NCI-H2081 (cell line): ENCODE measurements at regions not wholly inside any gene's neighbourhood (a gene's known extent, or its start where the extent isn't known, plus 50 kb on each side); places are given as distances from the start of the nearest gene placed in this dataset.
"Not testable (repeated sequence)": the region's sequence is repeated elsewhere in the genome, so short reads cannot be mapped to it uniquely, and the experiment has no call there.

ENCODE experiments used
- DNase-seq, 2 experiments: peaks; one replicate each; lab custom pipeline; 2025; lab: John Stamatoyannopoulos, UW

- DNase-seq, result no peak
Observed at GRCh38 chr3:104245981-104246380, 1120.7 kb upstream of the ALCAM start.

DNA sequence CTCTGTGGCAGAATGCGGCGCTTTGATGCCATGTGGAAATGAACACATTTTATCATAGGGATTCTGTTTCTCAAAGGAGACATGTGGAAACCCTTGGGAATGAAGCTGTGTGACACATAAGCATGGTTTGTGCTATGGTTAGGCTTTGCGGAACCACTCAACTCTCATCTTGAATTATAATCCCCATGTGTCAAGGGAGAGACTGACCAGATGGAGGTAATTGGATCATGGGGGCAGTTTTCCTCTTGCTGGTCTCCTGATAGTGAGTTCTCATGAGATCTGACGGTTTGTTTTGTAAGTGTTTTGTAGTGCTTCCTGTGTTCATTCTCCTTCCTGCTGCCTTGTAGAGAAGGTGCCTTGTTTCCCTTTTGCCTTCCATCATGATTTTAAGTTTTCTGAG, 1109.2 kb upstream of the ALCAM start:
- no peak for DNase-seq

GRCh38 chr3:104263477-104263876, 1103.2 kb upstream of the ALCAM start:
- no peak for DNase-seq

- DNase-seq, result not testable (repeated sequence)
Observed at GRCh38 chr3:104266219-104266618, 1100.5 kb upstream of the ALCAM start.

GRCh38 chr3:104269771-104270170, 1096.9 kb upstream of the ALCAM start:
- DNase-seq, result no peak

- peak; percentile 42 to 64 for DNase-seq
Observed at GRCh38 chr3:104273046-104273649, 1093.6 kb upstream of the ALCAM start.

- no peak for DNase-seq
Observed at GRCh38 chr3:104275199-104275598, 1091.5 kb upstream of the ALCAM start.

- DNase-seq, result no peak
Observed at GRCh38 chr3:104279617-104280016, 1087.1 kb upstream of the ALCAM start.

GRCh38 chr3:104281713-104282112, 1085.0 kb upstream of the ALCAM start:
- DNase-seq, result no peak

- no peak for DNase-seq
Observed at GRCh38 chr3:104286645-104287044, 1080.1 kb upstream of the ALCAM start.

DNA sequence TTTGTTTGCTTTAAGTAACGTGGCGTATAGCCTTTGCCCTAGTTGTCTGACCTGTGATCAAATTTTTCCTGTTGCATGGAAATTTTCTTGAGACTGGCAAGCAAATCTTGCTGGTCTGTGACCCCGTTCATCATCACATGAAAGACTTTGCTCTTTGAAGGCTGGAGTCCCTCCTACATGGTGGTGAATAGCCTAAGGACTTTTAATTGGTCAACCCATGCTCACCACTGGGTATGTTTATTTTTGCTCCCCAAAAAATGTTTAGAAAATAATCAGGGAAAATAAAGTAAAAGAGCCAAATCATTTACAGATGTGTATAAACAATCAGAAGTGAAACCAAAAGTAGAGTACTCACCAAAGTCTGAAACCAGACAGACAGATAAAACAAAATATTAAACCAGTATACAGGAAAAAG, 1075.3 kb upstream of the ALCAM start:
- no peak for DNase-seq

- peak in 1 of 2 experiments; percentile 28 for DNase-seq
Observed at GRCh38 chr3:104291878-104292277, 1074.8 kb upstream of the ALCAM start.

DNA sequence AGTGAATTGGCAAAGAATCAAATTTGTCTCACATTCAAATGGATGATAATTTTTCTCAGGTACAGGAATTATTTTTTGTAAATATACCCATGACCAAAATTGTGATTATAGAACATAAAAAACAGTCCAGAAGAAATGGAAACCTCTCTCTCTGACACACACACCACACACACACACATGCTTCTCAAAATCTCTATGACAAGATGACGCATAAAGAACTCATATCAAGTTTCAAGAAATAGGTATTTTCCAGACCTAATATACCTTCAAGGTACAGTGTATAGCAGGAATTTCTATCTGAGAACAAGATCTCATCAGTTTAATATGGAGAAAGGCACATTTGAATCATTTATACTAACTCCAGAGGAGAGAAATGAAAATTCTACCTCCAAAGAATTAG, 1069.1 kb upstream of the ALCAM start:
- DNase-seq, result no peak

GRCh38 chr3:104298662-104299061, 1068.0 kb upstream of the ALCAM start:
- DNase-seq, result no peak

- no peak for DNase-seq
Observed at GRCh38 chr3:104316118-104316517, 1050.6 kb upstream of the ALCAM start.

DNA sequence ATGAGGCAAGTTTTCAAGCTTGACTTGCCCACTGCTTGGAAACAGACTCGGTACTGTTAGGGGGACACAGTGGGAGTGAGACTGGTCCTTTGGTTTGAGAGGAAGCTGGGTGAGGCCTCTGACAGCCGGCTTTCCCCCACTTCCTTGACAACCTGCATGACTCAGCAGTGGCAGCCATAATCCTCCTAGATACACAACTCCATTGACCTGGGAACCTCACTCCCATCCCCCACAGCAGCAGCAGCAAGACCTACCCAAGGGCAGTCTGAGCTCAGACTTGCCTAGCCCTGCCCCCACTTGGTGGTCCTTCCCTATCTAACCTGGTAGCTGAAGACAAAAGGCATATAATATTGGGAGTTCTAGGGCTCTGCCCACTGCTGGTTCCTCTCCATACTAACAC, 1043.5 kb upstream of the ALCAM start:
- no peak for DNase-seq

DNA sequence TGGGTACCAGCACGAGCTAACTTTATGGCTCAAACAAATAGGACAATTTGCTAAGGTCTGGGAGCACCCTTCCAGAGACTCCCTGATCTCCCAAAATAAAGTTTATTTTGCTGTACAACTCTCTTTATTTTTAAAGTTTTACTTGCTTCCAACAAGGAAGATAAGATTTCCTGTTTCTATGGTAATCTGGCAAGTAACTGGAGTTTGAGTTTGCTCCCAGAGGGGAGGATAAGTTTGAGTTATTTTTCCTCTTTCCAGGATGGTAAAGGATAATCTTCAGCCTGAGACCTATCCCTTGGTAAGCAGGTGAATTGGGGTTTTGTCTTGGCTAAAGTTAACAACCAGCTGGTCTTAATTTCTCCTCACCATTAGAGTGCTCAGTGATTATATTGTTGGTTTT, 1019.4 kb upstream of the ALCAM start:
- DNase-seq, result no peak

DNA sequence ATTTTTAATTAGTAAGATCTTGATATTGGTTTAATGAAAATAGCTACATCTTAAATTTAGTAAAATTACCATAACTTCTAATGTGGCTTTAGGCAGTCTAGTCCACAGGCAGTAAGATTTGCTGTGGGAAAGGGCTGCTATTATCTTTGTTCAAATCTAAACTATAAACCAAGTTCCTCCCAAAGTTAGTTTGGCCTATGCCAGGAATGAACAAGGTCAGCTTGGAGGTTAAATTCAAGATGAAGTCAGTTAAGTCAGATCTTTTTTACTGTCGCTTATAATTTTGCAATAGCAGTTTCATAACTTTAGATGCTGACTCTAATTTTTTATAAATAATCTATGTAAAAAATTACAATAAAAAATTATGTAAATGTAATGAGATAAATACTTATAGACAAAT, 1016.9 kb upstream of the ALCAM start:
- no peak for DNase-seq

GRCh38 chr3:104353951-104354350, 1012.8 kb upstream of the ALCAM start:
- DNase-seq, result no peak

DNA sequence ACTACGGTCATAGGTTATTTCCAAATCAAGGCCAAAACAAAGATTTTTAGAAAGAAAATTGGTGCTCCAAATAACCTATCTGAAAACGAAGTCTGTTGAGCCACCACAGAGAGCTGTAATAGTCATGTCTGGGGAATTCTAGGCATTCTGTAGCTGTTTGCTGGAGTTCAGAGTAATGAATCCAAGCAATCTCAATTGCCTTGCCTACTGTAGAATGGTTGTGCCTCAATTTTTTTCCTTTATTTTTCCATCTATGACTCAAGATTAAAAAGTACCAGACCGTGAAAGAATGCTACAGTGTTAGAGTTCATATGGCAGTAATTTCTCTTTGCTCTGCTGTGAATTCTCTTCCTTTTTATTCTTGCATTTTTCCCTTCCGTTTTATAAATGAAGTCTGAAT, 1007.2 kb upstream of the ALCAM start:
- DNase-seq, result no peak

- no peak for DNase-seq
Observed at GRCh38 chr3:104360038-104360437, 1006.7 kb upstream of the ALCAM start.

DNA sequence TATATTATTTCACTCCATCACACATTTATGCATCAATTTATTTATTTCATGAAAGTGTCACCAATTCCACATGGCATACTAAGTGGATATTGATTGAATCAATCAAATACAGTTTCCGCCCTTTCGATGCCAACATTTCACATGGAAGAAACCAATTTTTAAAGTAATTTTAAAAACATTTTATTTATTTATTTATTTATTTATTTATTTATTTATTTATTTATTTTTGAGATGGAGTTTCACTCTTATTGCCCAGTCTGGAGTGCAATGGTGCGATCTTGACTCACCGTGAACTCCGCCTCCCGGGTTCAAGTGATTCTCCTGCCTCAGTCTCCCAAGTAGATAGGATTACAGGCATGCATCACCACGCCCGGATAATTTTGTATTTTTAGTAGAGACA, 1005.0 kb upstream of the ALCAM start:
- not testable (repeated sequence) for DNase-seq

- no peak for DNase-seq
Observed at GRCh38 chr3:104362319-104362718, 1004.4 kb upstream of the ALCAM start.

- DNase-seq, result no peak
Observed at GRCh38 chr3:104367000-104367399, 999.7 kb upstream of the ALCAM start.

GRCh38 chr3:104368760-104369159, 997.9 kb upstream of the ALCAM start:
- no peak for DNase-seq
